ENCODE measurements at regions not wholly inside any gene's neighbourhood (a gene's known extent, or its start where the extent isn't known, plus 50 kb on each side); places are given as distances from the start of the nearest gene placed in this dataset.

DNA sequence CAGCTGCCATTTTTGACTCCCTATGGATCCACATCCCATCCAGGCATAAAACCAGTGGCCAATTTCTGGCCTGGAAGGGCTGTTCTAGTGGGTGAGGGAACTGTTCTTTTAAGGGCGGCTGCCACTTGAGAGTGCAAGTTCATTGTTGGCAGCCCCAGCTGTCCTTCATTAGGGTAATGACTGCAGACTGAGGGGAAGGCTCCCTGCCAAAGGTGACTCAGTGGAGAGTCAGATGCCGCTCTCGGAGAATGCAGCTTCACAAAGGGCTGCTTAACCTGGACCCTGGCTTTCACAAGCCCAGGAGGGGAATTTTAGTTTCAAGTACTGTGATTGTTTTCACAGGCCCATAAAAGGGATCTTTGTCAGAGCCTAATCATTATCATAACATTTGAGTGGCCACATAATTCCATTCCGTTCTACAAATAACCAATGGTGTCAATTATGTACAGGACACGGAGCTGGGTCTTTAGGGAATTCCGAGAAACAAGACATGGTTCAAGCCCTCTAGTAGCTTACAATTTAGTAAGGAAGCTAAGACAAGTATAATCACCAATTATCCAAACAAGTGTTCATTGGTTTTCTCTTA, 235.7 kb downstream of the CDCA7 start:
- H3K36me3 ChIP-seq: no peaks in the 10 kb centered on the region
- no peaks in the 10 kb centered on the region for H3K27me3 ChIP-seq
- TF ChIP-seq, protein P1, sequence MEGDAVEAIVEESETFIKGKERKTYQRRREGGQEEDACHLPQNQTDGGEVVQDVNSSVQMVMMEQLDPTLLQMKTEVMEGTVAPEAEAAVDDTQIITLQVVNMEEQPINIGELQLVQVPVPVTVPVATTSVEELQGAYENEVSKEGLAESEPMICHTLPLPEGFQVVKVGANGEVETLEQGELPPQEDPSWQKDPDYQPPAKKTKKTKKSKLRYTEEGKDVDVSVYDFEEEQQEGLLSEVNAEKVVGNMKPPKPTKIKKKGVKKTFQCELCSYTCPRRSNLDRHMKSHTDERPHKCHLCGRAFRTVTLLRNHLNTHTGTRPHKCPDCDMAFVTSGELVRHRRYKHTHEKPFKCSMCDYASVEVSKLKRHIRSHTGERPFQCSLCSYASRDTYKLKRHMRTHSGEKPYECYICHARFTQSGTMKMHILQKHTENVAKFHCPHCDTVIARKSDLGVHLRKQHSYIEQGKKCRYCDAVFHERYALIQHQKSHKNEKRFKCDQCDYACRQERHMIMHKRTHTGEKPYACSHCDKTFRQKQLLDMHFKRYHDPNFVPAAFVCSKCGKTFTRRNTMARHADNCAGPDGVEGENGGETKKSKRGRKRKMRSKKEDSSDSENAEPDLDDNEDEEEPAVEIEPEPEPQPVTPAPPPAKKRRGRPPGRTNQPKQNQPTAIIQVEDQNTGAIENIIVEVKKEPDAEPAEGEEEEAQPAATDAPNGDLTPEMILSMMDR (IDR thresholded peaks at IDR 0.05; ENCODE audit: low read depth, low read length): no peak
- H3K27ac ChIP-seq: no peak overlapping the region
- peak in 1 of 2 donors; percentile 81 for DNase-seq (ENCODE audit: low read depth in 1 of 2, low spot score in 1 of 2)
- no peaks in the 10 kb centered on the region for H3K9me3 ChIP-seq (ENCODE audit: low read depth)
- no peak overlapping the region for H3K4me3 ChIP-seq
- H3K4me1 ChIP-seq (ENCODE audit: low read depth): no peaks in the 10 kb centered on the region

DNA sequence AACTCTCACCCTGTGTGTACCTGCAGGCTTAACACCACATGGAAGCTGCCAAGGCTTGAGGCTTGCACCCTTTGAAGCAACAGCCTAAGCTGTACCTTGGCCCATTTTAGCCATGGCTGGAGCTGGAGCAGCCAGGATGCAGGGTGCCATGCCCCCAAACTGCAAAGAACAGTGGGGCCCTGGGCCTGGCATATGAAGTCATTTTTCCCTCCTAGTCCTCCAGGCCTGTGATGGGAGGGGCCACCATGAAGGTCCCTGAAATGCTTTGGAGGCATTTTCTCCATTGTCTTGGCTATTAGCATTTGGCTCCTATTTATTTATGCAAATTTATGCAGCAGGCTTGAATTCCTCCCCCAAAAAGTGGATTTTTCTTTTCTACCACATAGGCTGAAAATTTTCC, 238.4 kb downstream of the CDCA7 start:
- H3K27ac ChIP-seq: no peak overlapping the region
- no peaks in the 10 kb centered on the region for H3K4me1 ChIP-seq (ENCODE audit: low read depth)
- H3K27me3 ChIP-seq: no peaks in the 10 kb centered on the region
- no peak for DNase-seq (ENCODE audit: low read depth in 1 of 2, low spot score in 1 of 2)
- TF ChIP-seq, protein P1 (IDR thresholded peaks at IDR 0.05; ENCODE audit: low read depth, low read length): no peak
- no peaks in the 10 kb centered on the region for H3K9me3 ChIP-seq (ENCODE audit: low read depth)
- no peaks in the 10 kb centered on the region for H3K36me3 ChIP-seq
- H3K4me3 ChIP-seq: no peak overlapping the region

DNA sequence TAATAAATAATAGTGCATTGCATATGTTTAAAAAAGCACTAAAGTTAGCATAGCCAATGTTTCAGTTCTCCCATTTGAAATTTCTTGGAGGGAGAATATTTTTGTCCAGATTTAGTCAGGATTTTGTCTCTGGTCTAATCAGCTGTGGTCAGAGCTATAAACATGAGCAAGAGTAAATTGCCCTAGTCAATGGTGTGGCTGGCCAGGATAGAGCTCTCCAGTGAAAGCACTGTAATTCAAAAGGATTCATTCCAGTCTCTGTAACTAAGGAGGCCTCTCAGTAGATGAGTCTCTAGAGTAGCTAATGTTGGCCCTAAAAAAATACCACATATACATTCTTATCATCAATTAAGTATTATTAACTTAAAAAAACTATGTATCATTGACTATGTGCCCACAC, 241.6 kb downstream of the CDCA7 start:
- no peaks in the 10 kb centered on the region for H3K9me3 ChIP-seq (ENCODE audit: low read depth)
- TF ChIP-seq, protein P1 (IDR thresholded peaks at IDR 0.05; ENCODE audit: low read depth, low read length): no peak
- DNase-seq (ENCODE audit: low read depth in 1 of 2, low spot score in 1 of 2): no peak
- no peaks in the 10 kb centered on the region for H3K4me1 ChIP-seq (ENCODE audit: low read depth)
- no peak overlapping the region for H3K4me3 ChIP-seq
- H3K27me3 ChIP-seq: no peaks in the 10 kb centered on the region
- no peak overlapping the region for H3K27ac ChIP-seq
- no peaks in the 10 kb centered on the region for H3K36me3 ChIP-seq

DNA sequence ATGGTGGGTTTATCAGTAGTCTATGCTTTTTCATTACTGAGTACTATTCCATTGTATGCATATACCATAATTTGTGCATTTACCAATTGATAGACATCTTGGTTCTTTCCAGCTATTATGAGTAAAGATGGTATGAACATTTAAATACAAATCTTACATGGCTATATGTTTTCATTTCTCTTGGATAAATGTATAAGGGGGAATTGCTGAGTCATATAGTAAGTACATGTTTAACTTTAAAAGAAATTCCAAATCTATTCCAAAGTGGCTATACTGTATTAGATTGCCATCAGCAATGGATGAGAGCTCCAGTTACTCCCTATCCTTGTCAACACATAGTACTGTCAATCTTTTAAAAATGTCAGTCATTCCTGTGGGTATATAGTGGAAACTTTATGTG, 243.9 kb downstream of the CDCA7 start:
- H3K27me3 ChIP-seq: no peaks in the 10 kb centered on the region
- DNase-seq (ENCODE audit: low read depth in 1 of 2, low spot score in 1 of 2): no peak
- no peaks in the 10 kb centered on the region for H3K9me3 ChIP-seq (ENCODE audit: low read depth)
- no peaks in the 10 kb centered on the region for H3K4me1 ChIP-seq (ENCODE audit: low read depth)
- TF ChIP-seq, protein P1 (IDR thresholded peaks at IDR 0.05; ENCODE audit: low read depth, low read length): no peak
- no peaks in the 10 kb centered on the region for H3K36me3 ChIP-seq
- no peak overlapping the region for H3K27ac ChIP-seq
- H3K4me3 ChIP-seq: no peak overlapping the region

DNA sequence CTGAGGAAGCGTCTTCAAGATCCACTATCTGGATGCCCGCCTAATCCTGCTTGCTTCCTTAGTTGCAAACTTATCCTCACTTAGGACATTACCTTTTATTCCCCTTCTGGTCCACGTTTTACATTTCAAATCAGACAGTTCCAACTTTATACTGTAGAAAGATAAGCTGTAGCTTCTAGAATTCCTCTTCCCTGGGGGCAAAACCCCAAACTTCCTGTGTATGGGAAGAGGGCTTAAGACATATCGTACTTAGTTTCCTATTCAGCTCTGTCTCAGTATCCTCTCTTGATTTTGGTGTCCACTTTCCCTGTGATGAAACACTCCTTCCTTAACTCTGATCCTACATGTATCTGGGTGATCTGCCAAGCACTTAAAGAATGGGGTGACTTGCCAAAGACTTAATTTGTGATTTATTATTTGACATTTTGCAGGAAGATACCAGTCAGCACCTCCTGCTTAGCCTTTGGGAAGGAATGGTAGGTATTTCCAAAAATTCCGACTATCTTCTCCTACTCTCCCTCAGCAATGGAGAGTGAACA, 245.2 kb downstream of the CDCA7 start:
- H3K4me3 ChIP-seq: no peak overlapping the region
- no peaks in the 10 kb centered on the region for H3K27me3 ChIP-seq
- no peaks in the 10 kb centered on the region for H3K4me1 ChIP-seq (ENCODE audit: low read depth)
- no peaks in the 10 kb centered on the region for H3K36me3 ChIP-seq
- DNase-seq (ENCODE audit: low read depth in 1 of 2, low spot score in 1 of 2): peak in 1 of 2 donors; percentile 62
- TF ChIP-seq, protein P1 (IDR thresholded peaks at IDR 0.05; ENCODE audit: low read depth, low read length): no peak
- H3K27ac ChIP-seq: no peak overlapping the region
- no peaks in the 10 kb centered on the region for H3K9me3 ChIP-seq (ENCODE audit: low read depth)

All from cardiac muscle cell (in vitro differentiated cells and primary cell).